ENCODE measurements at regions not wholly inside any gene's neighbourhood (a gene's known extent, or its start where the extent isn't known, plus 50 kb on each side); places are given as distances from the start of the nearest gene placed in this dataset.

DNA sequence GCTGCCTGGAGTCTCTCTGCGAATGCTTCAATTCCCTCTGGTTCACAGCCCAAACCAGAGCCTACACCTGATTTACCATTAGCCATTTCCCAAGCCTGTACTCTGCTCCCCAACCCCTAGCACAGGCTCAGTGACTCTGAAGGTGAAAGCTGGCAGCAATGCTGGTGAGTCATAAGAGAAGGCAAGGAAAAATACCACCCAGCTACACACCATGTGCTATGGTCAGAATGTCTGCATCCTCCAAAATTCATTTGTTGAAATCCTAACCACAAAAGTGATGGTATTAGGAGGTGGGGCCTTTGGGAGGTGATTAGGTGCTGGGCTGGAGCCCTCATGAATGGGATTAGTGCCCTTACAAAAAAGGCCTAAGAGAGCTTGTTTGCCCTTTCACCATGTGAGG is 117.1 kb upstream of the TJP1 start:
- TF ChIP-seq, protein P1, sequence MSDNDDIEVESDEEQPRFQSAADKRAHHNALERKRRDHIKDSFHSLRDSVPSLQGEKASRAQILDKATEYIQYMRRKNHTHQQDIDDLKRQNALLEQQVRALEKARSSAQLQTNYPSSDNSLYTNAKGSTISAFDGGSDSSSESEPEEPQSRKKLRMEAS (IDR thresholded peaks at IDR 0.05; ENCODE audit: low read depth, low read length) = no peak
- TF ChIP-seq, protein P2, sequence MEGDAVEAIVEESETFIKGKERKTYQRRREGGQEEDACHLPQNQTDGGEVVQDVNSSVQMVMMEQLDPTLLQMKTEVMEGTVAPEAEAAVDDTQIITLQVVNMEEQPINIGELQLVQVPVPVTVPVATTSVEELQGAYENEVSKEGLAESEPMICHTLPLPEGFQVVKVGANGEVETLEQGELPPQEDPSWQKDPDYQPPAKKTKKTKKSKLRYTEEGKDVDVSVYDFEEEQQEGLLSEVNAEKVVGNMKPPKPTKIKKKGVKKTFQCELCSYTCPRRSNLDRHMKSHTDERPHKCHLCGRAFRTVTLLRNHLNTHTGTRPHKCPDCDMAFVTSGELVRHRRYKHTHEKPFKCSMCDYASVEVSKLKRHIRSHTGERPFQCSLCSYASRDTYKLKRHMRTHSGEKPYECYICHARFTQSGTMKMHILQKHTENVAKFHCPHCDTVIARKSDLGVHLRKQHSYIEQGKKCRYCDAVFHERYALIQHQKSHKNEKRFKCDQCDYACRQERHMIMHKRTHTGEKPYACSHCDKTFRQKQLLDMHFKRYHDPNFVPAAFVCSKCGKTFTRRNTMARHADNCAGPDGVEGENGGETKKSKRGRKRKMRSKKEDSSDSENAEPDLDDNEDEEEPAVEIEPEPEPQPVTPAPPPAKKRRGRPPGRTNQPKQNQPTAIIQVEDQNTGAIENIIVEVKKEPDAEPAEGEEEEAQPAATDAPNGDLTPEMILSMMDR (IDR thresholded peaks at IDR 0.05; ENCODE audit: low read depth, low read length) = no peak
- TF ChIP-seq POLR2A (IDR thresholded peaks at IDR 0.05; ENCODE audit: extremely low read depth, insufficient read length) (no peak), MYC (IDR thresholded peaks at IDR 0.05; ENCODE audit: low read depth, low read length) (no peak)
- DNase-seq (ENCODE audit: low read depth) = no peak
- H3K4me3 ChIP-seq (ENCODE audit: low read depth, low read length) = no peak overlapping the region

DNA sequence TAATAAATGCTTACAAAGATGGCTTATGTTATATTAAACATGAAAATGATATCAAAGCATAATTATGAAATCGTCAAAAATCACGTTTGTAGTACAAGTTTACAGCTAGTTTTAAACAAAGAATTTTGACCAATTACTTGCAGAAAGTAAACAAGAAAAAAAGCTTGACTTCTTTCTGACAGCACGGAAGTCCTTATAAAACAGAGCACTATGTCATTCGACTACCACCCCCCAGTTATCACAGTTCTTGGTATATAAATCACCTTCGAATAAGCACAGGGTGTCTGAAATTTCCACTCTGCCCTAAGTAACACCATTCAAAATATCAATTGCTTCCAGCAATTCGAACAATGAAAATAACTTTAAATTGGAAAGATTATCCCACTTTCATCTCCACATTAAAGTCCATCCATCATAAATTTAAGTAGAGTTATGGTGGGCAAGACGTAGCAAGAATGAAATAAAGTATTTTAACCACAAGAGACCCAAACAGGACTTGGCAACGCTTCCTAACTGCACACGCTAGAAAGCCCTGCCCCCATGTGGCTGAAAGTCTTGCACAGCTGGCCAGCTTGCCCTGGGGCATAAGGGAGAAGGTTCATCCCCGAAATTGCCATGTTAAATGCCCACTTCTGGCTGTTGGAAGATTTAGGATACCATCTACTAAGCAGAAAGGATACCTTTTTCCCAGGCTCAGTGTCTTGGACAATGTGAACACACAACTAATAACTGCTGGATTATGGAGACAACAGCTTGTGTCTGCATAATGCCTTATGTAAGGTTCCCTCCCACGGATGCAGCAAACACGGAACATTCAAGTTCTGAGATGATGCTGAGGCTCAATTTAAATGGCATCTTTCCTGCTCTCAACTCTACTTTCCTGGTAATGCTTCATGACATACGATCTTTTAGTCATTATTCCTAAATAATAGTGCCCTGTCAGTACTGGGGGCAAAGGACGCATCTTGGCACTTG is 116.4 kb upstream of the TJP1 start:
- no peak for DNase-seq (ENCODE audit: low read depth)

DNA sequence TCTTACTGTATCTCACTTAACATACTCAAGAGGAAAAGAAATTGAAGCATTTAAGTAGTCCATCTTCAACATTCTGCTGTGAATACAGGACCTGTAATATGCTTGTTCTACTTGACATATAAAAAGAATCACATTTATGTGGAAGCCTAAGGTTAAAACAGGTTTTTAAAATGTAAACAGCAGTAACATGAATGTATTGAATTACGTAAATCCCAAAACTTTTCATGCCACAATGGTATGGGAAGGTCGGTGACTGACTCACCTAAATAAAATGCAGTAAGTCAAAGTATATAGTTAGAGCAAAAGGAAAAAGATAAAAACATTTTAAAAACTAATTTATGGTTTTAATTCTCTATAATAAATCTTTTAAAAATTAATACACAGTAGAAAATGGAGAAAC is 115.7 kb upstream of the TJP1 start:
- no peak overlapping the region for H3K4me3 ChIP-seq (ENCODE audit: low read depth, low read length)
- DNase-seq (ENCODE audit: low read depth) = no peak
- TF ChIP-seq MYC (IDR thresholded peaks at IDR 0.05; ENCODE audit: low read depth, low read length) (no peak), POLR2A (IDR thresholded peaks at IDR 0.05; ENCODE audit: extremely low read depth, insufficient read length) (no peak)
- TF ChIP-seq, protein P1 (IDR thresholded peaks at IDR 0.05; ENCODE audit: low read depth, low read length) = no peak
- TF ChIP-seq, protein P2 (IDR thresholded peaks at IDR 0.05; ENCODE audit: low read depth, low read length) = no peak

More for the DNA sequence above, 116.4 kb upstream of the TJP1 start:
- no peak overlapping the region for H3K4me3 ChIP-seq (ENCODE audit: low read depth, low read length)
- TF ChIP-seq MYC (IDR thresholded peaks at IDR 0.05; ENCODE audit: low read depth, low read length) = no peak
- no peak for TF ChIP-seq POLR2A (IDR thresholded peaks at IDR 0.05; ENCODE audit: extremely low read depth, insufficient read length)
- TF ChIP-seq, protein P1 (IDR thresholded peaks at IDR 0.05; ENCODE audit: low read depth, low read length) = no peak
- TF ChIP-seq, protein P2 (IDR thresholded peaks at IDR 0.05; ENCODE audit: low read depth, low read length) = no peak

DNA sequence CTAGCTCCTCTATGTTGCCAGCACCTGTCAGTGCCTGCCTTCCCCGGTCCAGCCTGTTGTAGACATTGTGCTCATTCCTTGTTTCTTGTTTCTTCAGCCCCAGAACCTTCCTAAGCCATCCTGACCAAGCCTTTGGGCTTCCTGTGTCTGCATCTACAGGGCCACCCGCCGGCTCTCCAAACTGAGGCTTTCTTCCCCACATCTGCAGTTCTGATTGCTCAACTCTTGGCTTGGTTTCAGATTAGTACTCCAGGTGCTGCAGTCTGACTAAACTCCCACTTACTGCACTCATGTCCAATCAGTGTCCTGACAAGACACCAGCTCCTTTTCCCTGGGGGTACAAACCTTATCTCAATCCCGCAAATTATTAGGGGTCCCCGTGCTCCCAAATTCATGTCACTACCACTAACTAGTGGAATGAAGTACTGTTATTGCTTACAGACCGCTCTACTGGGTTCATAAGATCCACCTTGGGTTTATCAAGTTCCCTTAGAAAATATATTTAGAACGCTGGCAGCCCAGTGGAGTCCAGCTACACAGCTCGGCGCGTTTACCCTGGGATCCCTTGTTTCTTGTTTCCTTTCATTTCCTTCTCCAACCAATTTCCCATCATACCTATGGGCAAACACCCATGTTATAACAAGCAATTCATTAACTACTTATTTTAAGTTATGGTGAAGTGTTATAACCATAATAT is 114.2 kb upstream of the TJP1 start:
- no peak for DNase-seq (ENCODE audit: low read depth)
- no peak overlapping the region for H3K4me3 ChIP-seq (ENCODE audit: low read depth, low read length)
- TF ChIP-seq POLR2A (IDR thresholded peaks at IDR 0.05; ENCODE audit: extremely low read depth, insufficient read length) = no peak
- TF ChIP-seq, protein P2 (IDR thresholded peaks at IDR 0.05; ENCODE audit: low read depth, low read length) = no peak
- no peak for TF ChIP-seq MYC (IDR thresholded peaks at IDR 0.05; ENCODE audit: low read depth, low read length)
- TF ChIP-seq, protein P1 (IDR thresholded peaks at IDR 0.05; ENCODE audit: low read depth, low read length) = no peak

DNA sequence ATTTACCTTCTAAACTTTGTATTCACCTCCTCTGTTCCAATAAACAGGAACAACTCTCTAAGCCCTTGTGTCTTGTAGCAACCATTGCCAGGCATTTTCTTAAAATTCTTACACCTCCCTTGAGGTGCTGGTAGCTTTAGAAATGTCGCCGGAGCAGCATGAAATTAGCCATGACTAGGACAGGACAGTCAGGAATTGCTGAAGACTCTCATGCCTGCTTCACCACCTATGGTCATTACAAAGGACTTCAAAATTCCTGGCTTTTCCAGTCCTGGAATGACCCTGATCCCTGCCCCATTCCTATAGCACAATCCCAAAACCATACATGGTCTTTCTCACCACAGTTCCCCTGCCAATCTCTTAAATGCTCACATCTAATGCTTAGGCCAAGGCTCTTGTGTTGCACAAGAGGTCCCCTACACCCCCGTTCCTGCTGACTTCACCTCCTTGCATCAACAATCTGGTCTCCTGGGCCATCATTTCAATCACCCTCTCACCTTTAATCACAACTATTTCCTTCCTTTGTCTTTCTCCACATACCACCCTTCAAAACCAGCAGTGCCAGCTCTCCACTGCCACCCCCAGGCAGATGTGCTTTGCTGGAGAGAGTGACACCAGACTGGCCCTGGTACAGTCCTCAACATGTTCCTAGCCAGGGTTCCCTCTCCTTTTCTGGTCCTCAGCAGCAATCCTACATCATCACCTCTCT is 113.2 kb upstream of the TJP1 start:
- H3K4me3 ChIP-seq (ENCODE audit: low read depth, low read length) = no peak overlapping the region
- DNase-seq (ENCODE audit: low read depth) = no peak
- no peak for TF ChIP-seq MYC (IDR thresholded peaks at IDR 0.05; ENCODE audit: low read depth, low read length)
- no peak for TF ChIP-seq POLR2A (IDR thresholded peaks at IDR 0.05; ENCODE audit: extremely low read depth, insufficient read length)
- TF ChIP-seq, protein P2 (IDR thresholded peaks at IDR 0.05; ENCODE audit: low read depth, low read length) = peak; percentile 30
- TF ChIP-seq, protein P1 (IDR thresholded peaks at IDR 0.05; ENCODE audit: low read depth, low read length) = no peak

Measured in NB4 (cell line).